NCI-H446 (cell line): ENCODE measurements at regions not wholly inside any gene's neighbourhood (a gene's known extent, or its start where the extent isn't known, plus 50 kb on each side); places are given as distances from the start of the nearest gene placed in this dataset.
A peak's percentile ranks its signal among the peaks of the same experiment; 100 is the strongest.
"Not testable (repeated sequence)": the region's sequence is repeated elsewhere in the genome, so short reads cannot be mapped to it uniquely, and the experiment has no call there.

Source experiments
- DNase-seq, 2 experiments: peaks; one replicate each; lab custom pipeline; 2025; lab: John Stamatoyannopoulos, UW

DNA sequence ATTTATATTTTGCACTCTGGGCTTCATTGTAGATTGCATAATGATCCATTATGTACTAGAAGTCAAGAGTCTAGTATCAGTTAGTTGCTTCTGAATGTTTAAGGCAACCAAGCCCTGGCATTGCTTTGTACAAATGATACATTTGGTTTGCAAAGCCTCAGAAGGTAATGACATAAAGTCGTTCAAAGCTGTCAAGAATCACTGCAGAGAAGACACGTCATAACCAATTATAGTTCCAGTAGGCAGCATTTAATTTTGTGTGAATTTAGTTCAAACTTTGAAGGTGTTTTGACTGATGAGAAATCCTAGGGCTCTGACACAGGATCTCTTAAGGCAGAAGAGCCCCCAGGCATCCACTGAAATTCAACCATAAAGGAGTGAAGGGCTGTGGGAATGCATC, 163.0 kb upstream of the KRR1 start:
- no peak for DNase-seq

DNA sequence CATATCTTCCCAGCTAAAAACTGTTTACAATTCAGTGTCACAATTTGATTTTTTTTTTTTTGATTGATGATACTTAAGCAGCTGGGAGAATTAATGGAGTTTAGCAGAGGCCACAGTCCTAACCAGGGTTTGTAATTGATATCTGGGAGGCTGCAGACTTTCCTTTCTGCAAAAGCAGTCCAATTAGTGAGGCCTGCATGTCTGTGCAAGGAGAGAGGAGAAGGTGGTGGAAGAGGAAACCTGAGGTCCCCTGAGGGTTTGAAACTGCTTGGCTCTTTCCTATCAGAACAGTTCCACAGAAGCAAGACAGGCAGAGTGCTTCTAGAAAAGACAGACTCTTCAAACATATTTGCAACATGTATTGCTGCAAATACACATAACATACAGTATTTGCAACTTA, 160.8 kb upstream of the KRR1 start:
- no peak for DNase-seq

DNA sequence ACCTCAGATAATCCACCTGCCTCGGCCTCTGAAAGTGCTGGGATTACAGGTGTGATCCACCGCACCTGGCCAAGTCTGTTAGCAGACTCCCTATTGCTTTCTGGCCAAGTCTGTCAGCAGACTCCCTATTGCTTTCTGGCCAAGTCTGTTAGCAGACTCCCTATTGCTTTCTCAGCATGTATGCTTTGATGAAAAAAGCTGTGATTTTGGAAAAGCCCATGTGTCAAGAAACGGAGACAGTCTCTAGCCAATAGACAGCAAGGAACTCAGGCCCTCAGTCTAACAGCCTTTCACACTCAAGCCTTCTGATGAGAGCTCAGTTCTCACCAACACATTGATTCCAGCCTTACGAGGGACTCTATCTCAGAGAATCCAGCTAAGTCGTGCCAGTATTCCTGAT, 158.8 kb upstream of the KRR1 start:
- DNase-seq, result no peak

DNA sequence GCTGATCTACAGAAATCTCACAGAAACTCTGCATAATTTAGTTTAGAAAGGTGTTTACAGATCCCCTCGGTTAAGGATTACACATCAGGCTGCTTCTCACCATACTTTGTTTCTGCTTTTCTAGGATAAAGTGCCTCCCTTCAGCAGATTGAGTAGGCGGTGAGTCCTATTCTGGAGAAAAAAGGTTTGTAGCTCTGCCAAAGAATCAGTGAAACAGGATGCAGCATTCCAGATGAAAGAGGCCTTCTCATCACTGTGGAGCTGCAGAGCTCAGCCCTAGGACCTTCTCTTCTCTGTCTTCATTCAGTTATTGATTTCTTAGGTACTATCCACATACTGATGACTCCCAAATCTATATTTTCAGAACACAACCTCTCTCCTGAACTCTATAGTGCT, 155.5 kb upstream of the KRR1 start:
- DNase-seq, result peak in 1 of 2 experiments; percentile 40

DNA sequence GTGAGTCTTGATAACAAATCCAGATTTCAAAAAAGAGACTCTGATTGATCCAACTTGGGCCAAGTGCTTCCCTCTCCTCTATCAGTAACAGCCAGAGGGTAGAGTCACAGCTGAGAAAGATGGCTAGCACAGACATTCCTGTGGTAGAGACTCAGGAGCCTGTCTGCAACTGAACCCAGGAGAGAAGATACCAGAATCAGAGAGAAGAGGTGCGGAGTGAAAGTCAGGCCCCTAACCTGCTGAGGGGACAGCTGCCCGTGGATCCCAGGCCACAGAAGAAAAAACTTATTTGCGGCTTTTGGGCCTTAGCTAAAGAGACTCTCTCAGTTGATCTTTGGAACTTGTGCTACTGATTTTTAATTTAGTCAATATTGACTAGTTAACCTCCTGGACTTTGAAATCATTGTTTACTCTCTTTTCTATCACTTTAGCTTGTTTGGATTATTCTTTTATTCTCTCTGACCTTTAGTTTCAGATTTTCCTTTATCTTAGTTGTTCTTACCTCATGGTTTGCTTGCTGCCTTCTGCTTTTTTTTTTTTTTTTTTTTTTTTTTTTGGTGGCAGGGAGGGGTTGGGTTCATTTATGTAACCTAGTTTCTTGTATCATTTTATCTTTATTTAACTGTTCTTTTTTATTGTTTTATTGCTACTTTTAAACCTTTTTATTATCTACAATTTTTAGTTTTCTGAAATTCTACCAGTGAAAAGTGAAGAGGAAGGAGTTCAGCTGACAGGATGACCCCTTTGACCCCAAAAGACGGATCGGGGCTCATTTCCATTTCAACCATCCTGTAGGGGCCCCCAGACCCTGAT, 154.9 kb upstream of the KRR1 start:
- DNase-seq, result no peak

DNA sequence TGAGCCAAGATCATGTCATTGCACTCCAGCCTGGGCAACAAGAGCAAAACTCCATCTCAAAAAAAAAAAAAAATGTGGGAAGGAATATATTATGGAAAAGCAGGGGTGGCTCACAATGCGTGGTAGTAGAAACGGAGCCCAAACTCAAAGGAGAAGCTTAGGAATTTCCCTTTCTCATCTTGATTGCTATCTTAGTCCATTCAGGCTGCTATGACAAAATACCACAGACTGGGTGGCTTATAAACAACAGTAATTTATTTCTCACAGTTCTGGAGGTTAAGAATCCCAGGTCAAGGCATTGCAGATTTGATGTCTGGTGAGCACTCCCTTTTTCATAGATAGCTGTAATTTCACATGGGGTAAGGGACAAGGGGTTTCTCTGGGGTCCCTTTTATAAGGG, 153.8 kb upstream of the KRR1 start:
- DNase-seq, result no peak

DNA sequence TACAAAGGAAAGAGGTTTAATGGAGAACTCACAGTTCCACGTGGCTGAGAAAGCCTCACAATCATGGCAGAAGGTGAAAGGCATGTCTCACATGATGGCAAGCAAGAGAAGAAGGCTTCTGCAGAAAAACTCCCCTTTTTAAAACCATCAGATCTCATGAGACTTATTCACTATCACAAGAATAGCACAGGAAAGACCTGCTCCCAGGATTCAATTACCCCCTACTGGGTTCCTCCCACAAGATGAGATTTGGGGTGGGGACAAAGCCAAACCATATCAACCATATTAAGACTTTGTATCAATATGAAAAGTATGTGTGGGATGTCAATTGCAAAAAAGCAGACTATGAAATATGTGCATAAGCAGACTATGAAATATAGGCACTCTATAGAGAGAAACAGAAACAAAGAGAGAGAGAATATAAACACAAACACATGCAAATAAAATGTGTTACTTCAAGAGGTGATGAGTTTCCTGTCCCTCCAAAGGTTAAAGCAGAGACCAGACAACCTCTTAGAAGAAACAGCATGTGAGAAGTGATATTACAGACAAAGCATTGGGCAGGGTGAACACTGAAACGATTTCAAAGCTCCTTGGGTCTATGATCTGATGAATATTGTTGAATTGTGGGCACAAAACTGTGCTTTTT, 151.2 kb upstream of the KRR1 start:
- no peak for DNase-seq

DNA sequence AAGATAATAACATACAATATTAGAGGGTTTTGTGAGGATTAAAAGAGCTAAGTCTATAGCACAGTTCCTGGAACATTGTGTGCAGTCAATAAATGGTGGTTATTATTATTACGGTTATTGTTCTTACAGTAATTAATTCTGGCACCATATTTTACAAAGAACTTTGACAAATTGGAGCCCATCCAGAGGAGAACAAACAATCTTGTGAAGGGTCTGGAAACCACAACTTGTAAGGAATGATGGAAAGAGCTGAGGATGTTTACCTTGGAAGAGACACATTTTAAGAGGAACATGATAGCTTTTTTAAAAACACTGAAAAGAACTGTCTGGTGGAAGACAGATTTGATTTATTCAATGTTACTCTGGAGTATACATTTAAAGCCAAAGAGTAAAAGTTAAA, 150.5 kb upstream of the KRR1 start:
- no peak for DNase-seq

DNA sequence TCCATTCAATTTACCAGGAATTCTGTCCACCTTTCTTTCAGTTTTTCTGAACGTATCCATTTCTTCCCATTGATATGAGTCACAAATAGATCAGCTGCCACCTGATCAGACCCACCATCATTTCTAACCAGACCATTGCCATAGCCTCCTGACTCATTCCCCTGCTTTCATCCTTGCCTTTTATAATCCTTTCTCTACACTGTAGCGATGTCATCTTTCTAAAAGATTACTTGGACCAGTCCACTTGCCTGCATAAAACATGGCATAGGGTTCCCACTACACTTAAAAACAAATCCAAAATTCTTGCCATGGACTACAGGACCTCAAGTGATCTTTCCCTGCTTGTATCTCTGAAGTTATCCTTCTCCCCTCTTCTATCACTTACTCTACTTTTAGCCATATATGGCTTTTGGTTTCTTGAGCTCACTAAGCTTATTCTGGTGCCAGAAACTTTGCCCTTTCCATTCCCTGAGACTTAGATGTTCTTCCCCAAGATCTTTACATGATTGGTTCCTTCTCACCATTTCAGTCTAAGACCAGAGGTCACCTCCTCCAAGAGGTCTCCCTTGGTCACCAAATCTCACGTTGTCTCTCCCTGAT, 149.5 kb upstream of the KRR1 start:
- no peak for DNase-seq

DNA sequence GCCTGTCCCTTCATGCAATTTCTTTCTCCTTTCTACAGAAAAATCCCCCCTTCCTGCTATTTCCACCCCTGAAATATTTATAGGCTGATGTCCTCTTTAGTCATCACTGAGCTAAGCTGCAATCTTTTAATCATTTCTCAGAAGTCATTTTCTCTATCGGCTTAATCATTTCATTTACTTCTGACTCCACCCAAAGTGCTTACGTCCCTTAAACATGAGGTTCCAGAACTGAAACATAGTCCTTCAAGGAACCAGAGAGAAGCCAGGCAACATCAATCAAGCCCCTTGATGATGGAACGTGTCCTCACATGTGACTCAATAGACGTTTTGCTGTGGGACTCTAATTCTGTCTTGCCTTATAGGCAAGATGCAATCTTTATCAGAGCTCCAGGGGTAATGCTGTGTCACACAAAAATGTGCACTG, 148.7 kb upstream of the KRR1 start:
- no peak for DNase-seq

DNA sequence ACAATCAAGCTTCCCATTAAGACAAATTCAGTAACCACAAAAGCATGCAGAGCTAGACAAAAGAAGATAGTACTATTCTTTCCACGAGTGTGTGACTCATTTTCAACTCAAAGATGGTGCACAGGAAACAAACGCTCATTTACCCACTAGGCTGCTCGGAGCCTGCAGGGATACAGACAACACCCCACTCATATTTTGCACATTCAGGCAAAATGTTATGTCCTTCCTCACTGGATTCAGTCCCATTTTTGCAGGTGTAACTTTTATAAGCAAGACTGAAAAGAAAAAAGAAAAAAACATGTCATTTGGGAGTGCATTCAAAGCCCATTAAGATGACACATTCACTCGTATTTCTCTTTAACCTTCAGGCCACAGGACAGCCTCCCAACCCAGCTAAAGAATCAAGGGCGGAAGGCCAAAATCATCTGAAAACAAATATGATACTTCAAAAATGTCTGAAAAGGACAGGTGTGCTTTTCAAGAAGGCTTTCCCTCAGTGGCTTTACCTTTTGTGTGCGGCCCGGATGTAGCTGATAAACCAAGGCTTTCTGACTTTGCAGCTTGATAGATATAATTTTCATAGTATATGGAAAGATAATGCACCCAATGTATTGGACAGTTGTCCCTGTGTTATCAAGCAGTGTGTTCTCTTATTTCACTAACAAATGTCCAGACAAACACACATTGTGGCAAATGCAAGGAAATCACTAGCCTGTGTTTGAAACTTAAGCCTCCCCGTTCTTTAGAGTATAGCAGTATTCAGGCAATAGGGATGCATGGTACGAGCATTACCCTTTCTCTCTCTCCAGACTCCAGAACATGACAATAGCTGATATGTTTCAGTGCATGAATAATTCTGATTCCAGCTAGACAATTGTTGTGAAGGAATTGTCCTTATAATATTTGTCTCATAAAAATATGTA, 147.8 kb upstream of the KRR1 start:
- no peak for DNase-seq

DNA sequence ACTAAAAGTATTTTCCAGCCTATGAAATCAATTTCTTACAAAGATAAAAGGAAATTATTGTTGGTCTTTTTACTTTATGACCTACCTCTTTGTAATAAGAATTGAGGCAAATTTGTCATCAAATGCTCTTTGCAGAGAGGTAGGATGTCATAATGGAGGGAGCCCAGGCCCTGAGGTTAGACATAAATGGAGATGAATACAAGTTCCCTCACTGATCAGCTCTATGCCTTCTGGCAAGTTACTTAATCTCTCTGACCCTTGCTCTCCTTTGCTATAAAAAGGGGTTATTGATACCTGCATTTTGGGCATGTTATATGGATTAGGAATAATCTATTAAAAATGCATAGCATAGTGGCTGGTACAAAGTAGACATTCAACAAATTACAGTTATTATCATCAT, 146.9 kb upstream of the KRR1 start:
- DNase-seq, result no peak

DNA sequence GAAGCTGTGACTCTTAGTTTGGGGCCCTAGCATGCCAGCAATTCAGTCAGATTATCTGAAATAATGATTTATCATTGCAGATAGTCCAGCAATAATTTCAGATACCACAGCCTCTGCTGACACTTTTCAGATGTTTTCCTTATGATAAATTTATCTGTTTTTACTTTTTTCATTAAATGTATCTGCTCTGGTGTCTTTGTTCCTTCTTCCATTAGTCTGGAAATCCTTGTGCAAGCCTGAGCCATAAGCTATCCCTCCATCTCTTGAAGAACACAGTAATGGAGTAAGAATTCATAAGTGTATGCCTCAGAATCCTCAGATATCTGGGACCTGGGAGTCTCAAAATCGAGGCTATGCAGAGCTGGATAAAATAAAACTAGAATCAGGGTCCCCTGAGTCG, 146.4 kb upstream of the KRR1 start:
- no peak for DNase-seq

DNA sequence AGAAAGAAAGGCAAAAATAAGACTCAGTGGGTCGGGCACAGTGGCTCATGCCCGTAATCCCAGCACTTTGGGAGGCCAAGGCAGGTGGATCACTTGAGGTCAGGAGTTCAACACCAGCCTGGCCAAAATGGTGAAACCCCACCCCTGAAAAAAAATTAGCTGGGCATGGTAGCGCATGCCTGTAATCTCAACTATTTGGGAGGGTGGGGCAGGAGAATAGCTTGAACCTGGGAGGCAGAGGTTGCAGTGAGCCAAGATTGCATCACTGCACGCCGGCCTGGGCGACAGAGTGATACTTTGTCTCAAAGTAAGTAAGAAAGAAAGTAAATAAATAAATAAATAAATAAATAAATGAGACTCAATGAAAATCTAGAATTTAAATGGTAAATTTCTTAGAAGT, 145.9 kb upstream of the KRR1 start:
- DNase-seq, result not testable (repeated sequence)

DNA sequence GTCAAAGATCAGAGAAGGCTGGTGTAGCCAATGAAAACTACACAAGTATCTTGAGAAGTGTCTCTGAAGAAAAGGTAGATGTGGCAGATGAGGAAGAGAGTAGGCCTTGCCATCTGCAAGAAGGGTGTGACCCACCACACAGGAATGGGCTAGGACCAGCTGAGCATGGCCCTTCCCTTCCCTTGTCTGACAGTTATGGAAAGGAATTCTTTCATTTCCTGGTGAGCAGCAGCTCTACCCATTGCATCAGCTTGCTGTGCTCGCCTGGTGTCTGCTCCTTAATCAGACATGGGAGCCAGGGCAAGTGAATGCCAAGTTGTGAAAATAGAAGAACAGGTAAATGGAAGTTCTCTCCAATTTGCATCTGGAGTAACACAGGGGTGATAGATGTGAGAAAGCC, 145.2 kb upstream of the KRR1 start:
- DNase-seq, result no peak

DNA sequence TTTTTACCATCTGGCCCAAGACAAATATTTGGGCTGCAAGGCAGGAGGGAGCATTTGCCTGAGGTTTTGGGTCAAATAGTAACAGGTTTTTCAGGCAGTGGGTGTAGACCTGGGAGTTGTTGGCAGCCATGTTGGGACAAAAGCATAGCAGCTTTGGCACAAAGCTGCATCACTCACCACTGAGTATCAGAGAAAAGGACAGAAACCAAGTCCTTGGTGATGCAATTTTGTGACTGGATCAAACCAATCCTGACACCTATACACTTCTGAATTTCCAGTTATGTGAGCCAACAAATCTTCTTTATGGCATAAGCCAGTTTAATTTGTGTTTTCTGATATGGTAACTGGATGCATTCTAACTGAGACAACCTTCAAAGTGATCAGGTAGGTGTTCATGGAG, 144.8 kb upstream of the KRR1 start:
- DNase-seq, result no peak

DNA sequence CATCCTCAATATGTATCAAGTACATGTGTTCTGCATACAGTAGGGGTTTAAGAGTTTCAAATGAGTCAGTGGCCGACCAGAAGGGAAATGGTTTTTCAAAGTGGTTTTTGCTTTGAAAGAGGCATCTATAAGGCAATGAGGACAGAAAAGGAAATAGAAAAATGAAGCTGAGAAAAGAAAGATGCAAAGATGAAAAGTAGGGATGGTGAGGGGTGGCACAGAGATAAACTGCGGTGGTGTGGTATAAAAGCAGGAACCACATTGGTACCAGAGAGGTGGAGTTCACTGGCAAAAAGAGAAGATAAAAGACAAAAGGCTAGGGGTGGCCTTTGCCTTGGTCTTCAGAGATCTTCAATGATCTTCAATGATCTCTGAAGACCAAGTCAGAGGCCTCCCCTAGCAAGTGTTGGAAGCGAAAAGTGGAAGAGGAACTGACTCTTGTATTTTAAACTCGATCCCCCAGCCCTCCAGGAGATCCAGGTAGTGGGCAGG, 144.0 kb upstream of the KRR1 start:
- no peak for DNase-seq

DNA sequence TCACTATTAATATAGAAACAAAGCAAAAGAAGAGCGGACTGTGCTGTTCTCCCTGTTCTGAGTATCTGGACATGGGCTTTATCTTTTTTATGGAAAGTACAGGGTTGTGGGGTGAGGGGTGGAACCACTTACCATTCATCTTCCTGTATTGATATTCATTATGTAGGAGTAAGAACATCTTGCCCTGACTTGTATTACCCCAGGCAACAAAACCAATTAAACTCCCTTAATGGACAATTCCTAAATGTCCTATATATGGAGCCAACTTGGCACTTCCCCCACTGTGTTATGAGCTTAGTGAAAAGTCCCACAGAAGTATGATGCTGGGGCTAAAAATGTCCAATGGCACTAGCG, 139.9 kb upstream of the KRR1 start:
- no peak for DNase-seq

DNA sequence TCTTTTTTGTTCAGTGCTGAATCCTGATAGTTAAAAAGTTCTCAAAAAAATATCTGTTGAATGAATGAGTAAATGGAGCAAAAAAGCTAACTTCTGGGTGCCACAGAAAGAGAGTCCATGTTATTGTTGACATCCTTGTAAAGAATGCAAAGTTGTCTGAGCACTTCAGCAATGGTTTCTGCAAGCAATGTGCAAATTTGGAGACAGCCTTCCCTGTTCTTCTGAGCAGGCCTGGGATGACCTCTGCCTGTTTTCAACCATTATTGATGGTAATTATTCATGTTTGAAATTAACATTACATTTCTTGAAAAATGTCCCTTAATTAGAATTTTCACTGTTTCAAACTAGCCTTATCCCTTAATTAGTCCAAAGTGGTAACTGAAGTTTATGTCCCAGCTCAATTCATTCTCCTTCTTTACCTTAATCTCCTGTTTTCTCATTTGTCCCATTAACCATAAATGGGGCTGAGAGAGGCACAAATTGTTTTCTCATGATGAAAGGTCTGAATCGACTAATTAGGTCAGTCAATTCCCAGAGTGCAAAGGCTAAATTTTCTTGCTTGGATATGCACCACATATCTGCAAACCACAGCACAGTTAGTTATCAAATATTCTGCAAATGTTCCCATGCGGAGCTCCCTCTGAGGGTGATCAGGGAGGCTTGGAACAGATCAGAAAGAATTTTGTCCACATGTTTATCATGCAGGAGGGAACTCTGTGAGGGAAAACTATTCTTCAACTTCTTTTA, 139.4 kb upstream of the KRR1 start:
- DNase-seq, result no peak

DNA sequence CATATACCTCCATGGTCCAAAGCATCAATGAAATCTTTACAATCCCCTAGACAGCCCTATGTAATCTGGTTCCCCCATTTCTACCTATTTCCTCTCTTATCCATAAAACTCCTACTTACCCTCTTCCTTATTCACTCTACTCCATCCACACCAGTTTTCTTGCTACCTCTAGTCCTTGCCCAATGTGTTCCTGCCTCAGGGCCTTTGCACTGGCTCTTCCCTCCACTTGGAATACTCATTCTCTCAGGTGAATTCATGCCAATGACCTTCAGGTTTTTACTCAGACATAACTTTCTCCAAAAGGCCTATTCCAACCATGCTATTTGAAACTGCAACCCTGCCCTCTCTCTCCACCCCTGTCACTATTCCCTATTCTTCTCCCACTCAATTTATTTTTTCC, 138.7 kb upstream of the KRR1 start:
- no peak for DNase-seq

DNA sequence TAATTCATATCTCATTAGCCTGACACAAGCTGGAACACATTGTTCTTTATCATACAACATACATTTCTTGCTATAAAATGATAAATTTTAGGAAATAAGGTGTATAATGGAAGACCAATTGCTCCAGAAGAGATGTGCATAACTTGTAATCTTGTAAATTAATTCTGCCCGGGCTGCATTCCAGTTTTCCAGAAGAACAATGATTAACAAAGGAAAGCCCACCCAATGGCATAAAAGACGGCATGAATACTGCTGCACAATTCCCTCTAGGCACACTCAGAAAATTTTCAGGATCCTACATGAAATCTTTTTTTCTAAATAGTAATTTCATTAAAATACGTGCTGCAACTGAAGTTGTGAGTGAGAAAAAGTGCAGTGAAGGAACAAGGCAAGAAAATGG, 137.4 kb upstream of the KRR1 start:
- no peak for DNase-seq
